ENCODE measurements at regions not wholly inside any gene's neighbourhood (a gene's known extent, or its start where the extent isn't known, plus 50 kb on each side); places are given as distances from the start of the nearest gene placed in this dataset.

DNA sequence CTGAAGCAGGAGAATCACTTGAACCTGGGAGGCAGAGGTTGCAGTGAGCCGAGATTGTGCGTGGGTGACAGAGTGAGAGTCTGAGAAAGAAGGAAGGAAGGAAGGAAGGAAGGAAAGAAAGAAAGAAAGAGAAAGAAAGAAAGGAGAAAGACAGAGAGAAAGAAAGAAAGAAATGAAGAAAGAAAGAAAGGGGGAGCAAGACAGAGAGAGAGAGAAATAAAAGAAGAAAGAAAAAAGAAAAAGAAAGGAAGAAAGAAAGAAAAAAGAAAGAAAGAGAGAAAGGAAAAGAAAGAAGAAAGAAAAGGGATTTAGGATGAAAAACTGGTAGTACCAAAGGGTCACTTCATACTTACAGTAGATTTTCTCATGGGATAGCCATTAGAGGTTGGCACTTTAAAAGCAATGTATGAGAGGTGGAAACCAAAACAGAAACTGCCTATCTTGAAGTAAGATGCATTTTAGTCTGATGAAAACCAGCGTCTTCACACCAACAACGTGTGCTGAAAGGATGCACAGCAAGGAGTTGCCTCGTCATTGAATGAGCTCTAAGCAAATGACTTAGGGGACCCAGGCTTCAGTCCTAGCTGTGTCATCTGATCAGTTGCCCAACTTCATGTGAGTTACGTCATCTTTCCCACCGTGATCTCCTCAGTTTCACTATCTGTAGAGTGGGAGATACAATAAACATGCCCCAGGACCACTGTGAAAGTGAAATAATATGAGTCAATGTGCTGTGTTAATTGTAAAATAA, 133.9 kb upstream of the NEDD9 start:
- TF ChIP-seq, protein P1, sequence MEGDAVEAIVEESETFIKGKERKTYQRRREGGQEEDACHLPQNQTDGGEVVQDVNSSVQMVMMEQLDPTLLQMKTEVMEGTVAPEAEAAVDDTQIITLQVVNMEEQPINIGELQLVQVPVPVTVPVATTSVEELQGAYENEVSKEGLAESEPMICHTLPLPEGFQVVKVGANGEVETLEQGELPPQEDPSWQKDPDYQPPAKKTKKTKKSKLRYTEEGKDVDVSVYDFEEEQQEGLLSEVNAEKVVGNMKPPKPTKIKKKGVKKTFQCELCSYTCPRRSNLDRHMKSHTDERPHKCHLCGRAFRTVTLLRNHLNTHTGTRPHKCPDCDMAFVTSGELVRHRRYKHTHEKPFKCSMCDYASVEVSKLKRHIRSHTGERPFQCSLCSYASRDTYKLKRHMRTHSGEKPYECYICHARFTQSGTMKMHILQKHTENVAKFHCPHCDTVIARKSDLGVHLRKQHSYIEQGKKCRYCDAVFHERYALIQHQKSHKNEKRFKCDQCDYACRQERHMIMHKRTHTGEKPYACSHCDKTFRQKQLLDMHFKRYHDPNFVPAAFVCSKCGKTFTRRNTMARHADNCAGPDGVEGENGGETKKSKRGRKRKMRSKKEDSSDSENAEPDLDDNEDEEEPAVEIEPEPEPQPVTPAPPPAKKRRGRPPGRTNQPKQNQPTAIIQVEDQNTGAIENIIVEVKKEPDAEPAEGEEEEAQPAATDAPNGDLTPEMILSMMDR (IDR thresholded peaks at IDR 0.05; ENCODE audit: low read depth, low read length, poor library complexity, severe bottlenecking): no peak
- TF ChIP-seq EZH2phosphoT487 (IDR thresholded peaks at IDR 0.05; ENCODE audit: borderline replicate concordance, low read length): no peak
